ENCODE measurements at regions not wholly inside any gene's neighbourhood (a gene's known extent, or its start where the extent isn't known, plus 50 kb on each side); places are given as distances from the start of the nearest gene placed in this dataset.

DNA sequence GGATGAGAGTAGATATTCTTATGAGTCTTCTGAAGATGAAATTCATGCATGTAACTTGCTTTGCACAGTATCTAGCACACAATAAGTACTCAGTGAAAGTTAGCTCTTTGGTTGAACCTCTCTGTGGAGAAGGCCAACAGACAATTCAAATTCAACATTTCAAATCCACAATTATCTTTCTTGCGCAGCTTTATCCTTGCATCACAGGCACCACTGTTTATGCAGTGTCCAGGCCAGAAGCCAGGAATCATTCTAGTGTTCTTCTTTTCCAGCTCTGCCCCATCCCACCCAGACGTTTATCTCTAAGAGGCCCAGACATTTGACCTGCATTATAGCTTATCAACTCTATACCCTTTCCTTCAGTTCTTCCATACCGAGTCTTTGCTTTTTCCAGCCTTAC lies 254.7 kb upstream of the OBI1 start:
- Histone ChIP-seq H3K27ac (ENCODE audit: low read depth, low read length) (no peak overlapping the region), H3K4me3 (ENCODE audit: insufficient read depth, low read length, poor library complexity, severe bottlenecking) (no peak overlapping the region), H3K4me2 (ENCODE audit: low read depth, low read length, poor library complexity, severe bottlenecking) (no peak overlapping the region), H4K20me1 (ENCODE audit: low read depth, low read length) (no peaks in the 10 kb centered on the region), H3K79me2 (ENCODE audit: insufficient read depth, low read length) (no peaks in the 10 kb centered on the region), H3K9ac (ENCODE audit: low read length) (no peak overlapping the region), H3K36me3 (ENCODE audit: low read length) (no peaks in the 10 kb centered on the region), H3F3A (ENCODE audit: insufficient read depth) (no peaks in the 10 kb centered on the region), H3K27me3 (ENCODE audit: low read length) (0 out of 2 replicates have a peak, but pooled peaks cover 2% of the 10 kb centered on the region), H3K9me3 (ENCODE audit: insufficient read depth, low read length) (no peaks in the 10 kb centered on the region), H2AFZ (ENCODE audit: low read depth, low read length, severe bottlenecking) (no peak overlapping the region), H3K9me2 (replicated peaks; ENCODE audit: insufficient read depth, low read length) (no peaks in the 10 kb centered on the region)
- TF ChIP-seq EZH2phosphoT487 (conservative IDR thresholded peaks at IDR 0.05; ENCODE audit: low read length) = no peak
- TF ChIP-seq, protein P1, sequence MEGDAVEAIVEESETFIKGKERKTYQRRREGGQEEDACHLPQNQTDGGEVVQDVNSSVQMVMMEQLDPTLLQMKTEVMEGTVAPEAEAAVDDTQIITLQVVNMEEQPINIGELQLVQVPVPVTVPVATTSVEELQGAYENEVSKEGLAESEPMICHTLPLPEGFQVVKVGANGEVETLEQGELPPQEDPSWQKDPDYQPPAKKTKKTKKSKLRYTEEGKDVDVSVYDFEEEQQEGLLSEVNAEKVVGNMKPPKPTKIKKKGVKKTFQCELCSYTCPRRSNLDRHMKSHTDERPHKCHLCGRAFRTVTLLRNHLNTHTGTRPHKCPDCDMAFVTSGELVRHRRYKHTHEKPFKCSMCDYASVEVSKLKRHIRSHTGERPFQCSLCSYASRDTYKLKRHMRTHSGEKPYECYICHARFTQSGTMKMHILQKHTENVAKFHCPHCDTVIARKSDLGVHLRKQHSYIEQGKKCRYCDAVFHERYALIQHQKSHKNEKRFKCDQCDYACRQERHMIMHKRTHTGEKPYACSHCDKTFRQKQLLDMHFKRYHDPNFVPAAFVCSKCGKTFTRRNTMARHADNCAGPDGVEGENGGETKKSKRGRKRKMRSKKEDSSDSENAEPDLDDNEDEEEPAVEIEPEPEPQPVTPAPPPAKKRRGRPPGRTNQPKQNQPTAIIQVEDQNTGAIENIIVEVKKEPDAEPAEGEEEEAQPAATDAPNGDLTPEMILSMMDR (IDR thresholded peaks at IDR 0.05; ENCODE audit: insufficient read depth, low read length, poor library complexity, severe bottlenecking) = no peak

DNA sequence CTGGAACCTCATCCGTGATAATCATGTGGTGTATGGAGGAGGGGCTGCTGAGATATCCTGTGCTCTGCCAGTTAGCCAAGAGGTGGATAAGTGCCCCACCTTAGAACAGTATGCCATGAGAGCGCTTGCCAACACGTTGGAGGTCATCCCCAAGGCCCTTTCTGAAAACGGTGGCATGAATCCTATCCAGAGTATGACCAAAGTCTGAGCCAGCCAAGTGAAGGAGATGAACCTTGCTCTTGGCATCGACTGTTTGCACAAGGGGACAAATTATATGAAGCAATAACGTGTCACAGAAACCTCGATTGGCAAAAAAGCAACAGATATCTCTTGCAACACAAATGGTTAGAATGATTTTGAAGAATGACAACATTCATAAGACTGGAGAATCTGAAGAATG lies 251.2 kb upstream of the OBI1 start:
- Histone ChIP-seq H3K9me3 (ENCODE audit: insufficient read depth, low read length) (no peaks in the 10 kb centered on the region), H3K36me3 (ENCODE audit: low read length) (no peaks in the 10 kb centered on the region), H3K9ac (ENCODE audit: low read length) (no peak overlapping the region), H3F3A (ENCODE audit: insufficient read depth) (no peaks in the 10 kb centered on the region), H4K20me1 (ENCODE audit: low read depth, low read length) (no peaks in the 10 kb centered on the region), H3K4me3 (ENCODE audit: insufficient read depth, low read length, poor library complexity, severe bottlenecking) (no peak overlapping the region), H2AFZ (ENCODE audit: low read depth, low read length, severe bottlenecking) (no peak overlapping the region), H3K4me2 (ENCODE audit: low read depth, low read length, poor library complexity, severe bottlenecking) (no peak overlapping the region), H3K27ac (ENCODE audit: low read depth, low read length) (no peak overlapping the region), H3K79me2 (ENCODE audit: insufficient read depth, low read length) (no peaks in the 10 kb centered on the region), H3K27me3 (ENCODE audit: low read length) (no peaks in the 10 kb centered on the region), H3K9me2 (replicated peaks; ENCODE audit: insufficient read depth, low read length) (no peaks in the 10 kb centered on the region)
- no peak for TF ChIP-seq EZH2phosphoT487 (conservative IDR thresholded peaks at IDR 0.05; ENCODE audit: low read length)
- TF ChIP-seq, protein P1 (IDR thresholded peaks at IDR 0.05; ENCODE audit: insufficient read depth, low read length, poor library complexity, severe bottlenecking) = no peak

DNA sequence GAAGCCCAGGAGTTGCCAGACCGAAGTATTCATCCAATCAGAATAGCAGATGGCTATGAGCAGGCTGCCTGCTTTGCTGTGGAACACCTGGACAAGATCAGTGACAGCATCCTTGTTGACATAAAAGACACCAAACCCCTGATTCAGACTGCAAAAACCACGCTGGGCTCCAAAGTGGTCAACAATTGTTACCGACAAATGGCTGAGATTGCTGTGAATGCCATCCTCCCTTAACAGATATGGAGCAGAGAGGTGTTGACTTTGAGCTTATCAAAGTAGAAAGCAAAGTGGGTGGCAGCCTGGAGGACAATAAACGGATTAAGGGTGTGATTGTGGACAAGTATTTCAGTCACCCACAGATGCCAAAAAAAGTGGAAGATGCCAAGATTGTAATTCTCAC lies 250.3 kb upstream of the OBI1 start:
- no peaks in the 10 kb centered on the region for H4K20me1 ChIP-seq (ENCODE audit: low read depth, low read length)
- no peaks in the 10 kb centered on the region for H3K9me3 ChIP-seq (ENCODE audit: insufficient read depth, low read length)
- H3K79me2 ChIP-seq (ENCODE audit: insufficient read depth, low read length) = no peaks in the 10 kb centered on the region
- H3K27me3 ChIP-seq (ENCODE audit: low read length) = no peaks in the 10 kb centered on the region
- no peaks in the 10 kb centered on the region for H3F3A ChIP-seq (ENCODE audit: insufficient read depth)
- no peaks in the 10 kb centered on the region for H3K9me2 ChIP-seq (replicated peaks; ENCODE audit: insufficient read depth, low read length)
- no peak for TF ChIP-seq EZH2phosphoT487 (conservative IDR thresholded peaks at IDR 0.05; ENCODE audit: low read length)
- TF ChIP-seq, protein P1 (IDR thresholded peaks at IDR 0.05; ENCODE audit: insufficient read depth, low read length, poor library complexity, severe bottlenecking) = no peak
- H3K9ac ChIP-seq (ENCODE audit: low read length) = no peak overlapping the region
- H3K4me2 ChIP-seq (ENCODE audit: low read depth, low read length, poor library complexity, severe bottlenecking) = no peak overlapping the region
- H2AFZ ChIP-seq (ENCODE audit: low read depth, low read length, severe bottlenecking) = no peak overlapping the region
- no peaks in the 10 kb centered on the region for H3K36me3 ChIP-seq (ENCODE audit: low read length)
- no peak overlapping the region for H3K27ac ChIP-seq (ENCODE audit: low read depth, low read length)
- no peak overlapping the region for H3K4me3 ChIP-seq (ENCODE audit: insufficient read depth, low read length, poor library complexity, severe bottlenecking)
